Ascending aorta (tissue), 2 donors: ENCODE measurements at regions not wholly inside any gene's neighbourhood (a gene's known extent, or its start where the extent isn't known, plus 50 kb on each side); places are given as distances from the start of the nearest gene placed in this dataset.

Source experiments
- DNase-seq, 2 donors: peaks; one replicate each; pipeline ENCODE4 v3.0.0-alpha.2; 2019; ENCODE audit warnings: low spot score in 2 of 2
- H3K27ac ChIP-seq, 2 donors: fragments of 200-600 bp; sonication (generic); one replicate each; pipeline ENCODE4 v1.5.1; 2016 to 2017; ENCODE audit warnings: mild to moderate bottlenecking in 1 of 2
- H3K27me3 ChIP-seq: fragments of 200-600 bp; sonication (generic); one replicate; pipeline ENCODE4 v1.5.1; 2017
- H3K36me3 ChIP-seq, 2 donors: fragments of 200-600 bp; sonication (generic); one replicate each; pipeline ENCODE4 v1.5.1; 2016
- H3K4me1 ChIP-seq, 2 donors: fragments of 200-600 bp; sonication (generic); one replicate each; pipeline ENCODE4 v1.5.1; 2016 to 2017; ENCODE audit warnings: mild to moderate bottlenecking in 1 of 2
- H3K4me3 ChIP-seq, 2 donors: fragments of 200-600 bp; sonication (generic); one replicate each; pipeline ENCODE4 v1.5.1; 2016 to 2017; ENCODE audit warnings: mild to moderate bottlenecking in 1 of 2
- H3K9me3 ChIP-seq, 2 donors: fragments of 200-600 bp; sonication (generic); one replicate each; pipeline ENCODE4 v1.5.1; 2016
- intact Hi-C: fragments of 100-400 bp; cut with DNase I; formaldehyde crosslinking; loops from one replicate; pipeline ENCODE4 v1.15.1; 2023
- TF ChIP-seq, protein P1 (sequence below), 3 experiments: fragments of 200-600 bp in 2 of 3; fragments of 450-650 bp in 1 of 3; sonication (generic) in 2 of 3; IDR thresholded peaks; one replicate each; pipeline ENCODE4 v1.5.1; 2016 to 2019; ENCODE audit warnings: antibody characterized with exemption in 3 of 3, mild to moderate bottlenecking in 1 of 3, moderate library complexity in 1 of 3

DNA sequence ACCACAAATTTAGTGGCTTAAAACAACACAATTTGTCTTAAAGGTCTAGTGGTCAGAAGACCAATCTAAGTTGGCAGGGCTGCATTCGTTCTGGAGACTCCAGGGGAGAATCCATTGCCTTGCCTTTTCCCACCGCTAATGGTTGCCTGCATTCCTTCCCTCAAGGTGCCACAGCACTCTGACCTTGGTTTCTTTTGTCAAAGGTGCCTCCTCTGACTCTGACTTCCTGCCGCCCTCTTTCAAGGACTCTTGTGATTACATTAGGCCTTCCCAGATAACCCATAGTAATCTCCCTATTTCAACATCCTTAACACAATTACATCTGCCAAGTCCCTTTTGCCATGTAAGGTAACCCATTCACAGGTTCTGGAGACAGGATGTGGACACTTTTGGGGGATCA lies 145.3 kb downstream of the S1PR1 start:
- TF ChIP-seq, protein P1, sequence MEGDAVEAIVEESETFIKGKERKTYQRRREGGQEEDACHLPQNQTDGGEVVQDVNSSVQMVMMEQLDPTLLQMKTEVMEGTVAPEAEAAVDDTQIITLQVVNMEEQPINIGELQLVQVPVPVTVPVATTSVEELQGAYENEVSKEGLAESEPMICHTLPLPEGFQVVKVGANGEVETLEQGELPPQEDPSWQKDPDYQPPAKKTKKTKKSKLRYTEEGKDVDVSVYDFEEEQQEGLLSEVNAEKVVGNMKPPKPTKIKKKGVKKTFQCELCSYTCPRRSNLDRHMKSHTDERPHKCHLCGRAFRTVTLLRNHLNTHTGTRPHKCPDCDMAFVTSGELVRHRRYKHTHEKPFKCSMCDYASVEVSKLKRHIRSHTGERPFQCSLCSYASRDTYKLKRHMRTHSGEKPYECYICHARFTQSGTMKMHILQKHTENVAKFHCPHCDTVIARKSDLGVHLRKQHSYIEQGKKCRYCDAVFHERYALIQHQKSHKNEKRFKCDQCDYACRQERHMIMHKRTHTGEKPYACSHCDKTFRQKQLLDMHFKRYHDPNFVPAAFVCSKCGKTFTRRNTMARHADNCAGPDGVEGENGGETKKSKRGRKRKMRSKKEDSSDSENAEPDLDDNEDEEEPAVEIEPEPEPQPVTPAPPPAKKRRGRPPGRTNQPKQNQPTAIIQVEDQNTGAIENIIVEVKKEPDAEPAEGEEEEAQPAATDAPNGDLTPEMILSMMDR (IDR thresholded peaks at IDR 0.05) = no peak

DNA sequence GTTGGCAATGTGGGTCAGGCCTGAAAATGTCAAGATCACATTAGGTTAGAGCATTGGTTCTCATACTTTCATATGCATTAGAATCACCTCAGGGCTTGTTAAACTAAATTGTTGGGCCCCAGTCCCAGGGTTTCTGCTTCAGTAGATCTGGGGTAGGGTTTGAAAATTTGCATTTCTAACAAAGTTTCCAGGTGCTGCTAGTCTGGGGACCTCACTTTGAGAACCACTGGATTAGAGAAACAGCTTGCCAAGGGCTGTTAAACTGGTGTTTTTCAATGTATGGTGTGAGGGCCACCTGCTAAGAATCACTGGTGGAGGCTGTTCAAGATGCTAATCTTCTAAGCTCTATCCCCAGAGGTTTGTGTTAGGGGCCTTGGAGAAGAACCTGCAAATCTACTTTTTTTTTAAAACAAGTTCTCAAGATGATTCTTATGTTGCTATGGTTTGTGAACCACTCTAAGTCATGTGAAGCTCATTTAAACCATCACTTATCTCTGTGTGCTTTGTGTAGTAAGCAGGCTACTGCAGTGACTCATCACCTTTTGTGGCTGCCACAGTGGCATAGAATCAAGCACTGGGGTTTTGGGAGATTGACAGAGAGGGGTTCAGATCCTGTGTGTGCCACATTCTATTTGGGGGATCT lies 152.2 kb downstream of the S1PR1 start:
- TF ChIP-seq, protein P1 (IDR thresholded peaks at IDR 0.05) = no peak

More for the DNA sequence above, 145.3 kb downstream of the S1PR1 start:
- DNase-seq = no peak
- Histone ChIP-seq H3K27ac (no peak overlapping the region), H3K36me3 (no peaks in the 10 kb centered on the region), H3K9me3 (no peaks in the 10 kb centered on the region), H3K4me3 (no peak overlapping the region), H3K27me3 (no peaks in the 10 kb centered on the region), H3K4me1 (no peaks in the 10 kb centered on the region)
- intact Hi-C loops = no loop called here

DNA sequence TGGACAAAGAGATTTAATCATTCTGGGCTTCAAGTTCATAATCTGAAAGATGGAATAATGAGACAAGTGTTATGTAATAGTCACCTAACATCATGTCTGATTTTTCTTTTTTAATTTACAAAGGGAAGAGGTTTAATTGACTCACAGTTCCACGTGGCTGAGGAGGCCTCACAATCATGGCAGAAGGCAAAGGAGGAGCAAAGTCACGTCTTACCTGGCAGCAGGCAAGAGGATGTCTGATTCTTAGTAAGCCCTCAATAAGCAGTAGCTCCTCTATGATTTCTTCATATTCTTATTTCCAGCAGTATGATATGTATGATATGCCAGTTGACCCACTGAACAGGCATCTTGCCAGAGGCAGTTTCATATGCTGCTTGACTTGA lies 152.7 kb downstream of the S1PR1 start:
- Histone ChIP-seq H3K4me1 (no peaks in the 10 kb centered on the region), H3K27me3 (no peaks in the 10 kb centered on the region), H3K36me3 (no peaks in the 10 kb centered on the region), H3K4me3 (no peak overlapping the region), H3K9me3 (no peaks in the 10 kb centered on the region), H3K27ac (no peak overlapping the region)
- intact Hi-C loops = no loop called here
- TF ChIP-seq, protein P1 (IDR thresholded peaks at IDR 0.05) = no peak
- DNase-seq = no peak

More for the DNA sequence above, 152.2 kb downstream of the S1PR1 start:
- H3K36me3 ChIP-seq = no peaks in the 10 kb centered on the region
- H3K27ac ChIP-seq = no peak overlapping the region
- no peaks in the 10 kb centered on the region for H3K4me1 ChIP-seq
- intact Hi-C loops = no loop called here
- H3K4me3 ChIP-seq = no peak overlapping the region
- no peaks in the 10 kb centered on the region for H3K9me3 ChIP-seq
- no peaks in the 10 kb centered on the region for H3K27me3 ChIP-seq
- DNase-seq = no peak

DNA sequence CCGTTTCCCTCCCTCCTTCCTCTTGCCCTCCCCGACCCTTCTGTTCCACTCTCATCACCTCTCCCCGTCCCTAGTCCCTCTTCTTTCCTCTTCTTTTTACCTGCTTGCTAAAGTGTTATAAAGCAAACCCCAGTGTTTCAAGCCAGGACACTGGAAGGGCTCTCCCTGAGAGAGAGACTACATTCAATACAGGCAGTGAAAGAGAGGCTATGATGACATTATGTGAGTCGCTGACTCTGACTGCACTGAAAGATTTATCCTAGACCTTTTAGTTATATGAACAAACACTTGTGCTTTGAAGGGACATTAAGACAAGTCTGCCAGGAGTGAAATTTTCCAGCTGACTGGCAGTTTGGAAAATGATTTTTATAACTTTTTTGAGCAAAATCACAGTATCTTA lies 155.7 kb downstream of the S1PR1 start:
- intact Hi-C loops = no loop called here
- Histone ChIP-seq H3K27me3 (no peaks in the 10 kb centered on the region), H3K4me3 (no peak overlapping the region), H3K36me3 (no peaks in the 10 kb centered on the region), H3K27ac (no peak overlapping the region), H3K4me1 (no peaks in the 10 kb centered on the region), H3K9me3 (no peaks in the 10 kb centered on the region)
- TF ChIP-seq, protein P1 (IDR thresholded peaks at IDR 0.05) = no peak
- no peak for DNase-seq

DNA sequence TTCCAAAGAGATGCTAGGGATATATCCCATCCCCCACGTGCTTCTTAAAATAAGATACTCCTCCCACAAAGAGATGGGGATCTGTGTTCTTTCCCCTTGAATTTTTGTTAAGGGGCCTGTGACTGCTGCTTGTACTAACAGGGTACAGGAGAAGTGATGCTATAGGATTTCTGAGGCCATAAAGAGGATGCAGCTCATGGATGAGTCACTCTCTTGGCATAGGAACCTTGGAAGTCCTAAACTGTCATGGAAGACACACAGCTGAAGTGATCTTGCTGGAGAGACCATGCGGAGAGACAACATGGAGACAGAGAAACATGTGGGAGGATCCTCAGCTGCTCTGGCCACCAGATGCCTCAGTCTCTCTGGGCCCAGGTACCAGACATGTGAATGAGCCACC lies 157.2 kb downstream of the S1PR1 start:
- no peaks in the 10 kb centered on the region for H3K36me3 ChIP-seq
- no peaks in the 10 kb centered on the region for H3K4me1 ChIP-seq
- no peaks in the 10 kb centered on the region for H3K27me3 ChIP-seq
- no peaks in the 10 kb centered on the region for H3K9me3 ChIP-seq
- no peak overlapping the region for H3K4me3 ChIP-seq
- TF ChIP-seq, protein P1 (IDR thresholded peaks at IDR 0.05) = no peak
- H3K27ac ChIP-seq = no peak overlapping the region
- intact Hi-C loops = no loop called here
- no peak for DNase-seq

DNA sequence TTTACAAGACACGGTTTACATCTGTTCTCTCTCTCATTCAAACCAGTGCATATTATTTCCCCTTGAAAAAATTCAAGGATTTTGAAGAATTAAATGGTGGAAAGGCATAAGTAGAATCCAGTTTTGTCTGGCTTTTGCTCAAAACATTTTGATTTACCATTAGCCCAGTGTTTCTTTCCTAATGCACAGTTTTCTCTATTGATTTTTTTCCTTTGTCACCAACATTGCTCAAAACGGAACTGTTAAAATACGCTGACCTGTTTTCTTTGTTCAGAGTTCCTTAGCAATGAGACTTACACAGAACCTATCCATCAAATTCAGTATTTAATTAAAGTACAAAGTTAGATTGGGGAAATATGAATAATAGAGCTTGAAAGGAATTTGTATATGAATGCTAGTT lies 162.4 kb downstream of the S1PR1 start:
- Histone ChIP-seq H3K9me3 (no peaks in the 10 kb centered on the region), H3K4me3 (no peak overlapping the region), H3K27me3 (no peaks in the 10 kb centered on the region), H3K27ac (no peak overlapping the region), H3K4me1 (no peaks in the 10 kb centered on the region), H3K36me3 (no peaks in the 10 kb centered on the region)
- intact Hi-C loops = no loop called here
- TF ChIP-seq, protein P1 (IDR thresholded peaks at IDR 0.05) = no peak
- no peak for DNase-seq
